NCI-H460 (cell line): ENCODE measurements at regions not wholly inside any gene's neighbourhood (a gene's known extent, or its start where the extent isn't known, plus 50 kb on each side); places are given as distances from the start of the nearest gene placed in this dataset.
"Not testable (repeated sequence)": the region's sequence is repeated elsewhere in the genome, so short reads cannot be mapped to it uniquely, and the experiment has no call there.

Source experiments
- DNase-seq: peaks from one replicate; pipeline ENCODE4 v3.0.0-alpha.2; 2016; ENCODE audit warnings: low read depth; ENCODE audit errors: extremely low read depth

DNA sequence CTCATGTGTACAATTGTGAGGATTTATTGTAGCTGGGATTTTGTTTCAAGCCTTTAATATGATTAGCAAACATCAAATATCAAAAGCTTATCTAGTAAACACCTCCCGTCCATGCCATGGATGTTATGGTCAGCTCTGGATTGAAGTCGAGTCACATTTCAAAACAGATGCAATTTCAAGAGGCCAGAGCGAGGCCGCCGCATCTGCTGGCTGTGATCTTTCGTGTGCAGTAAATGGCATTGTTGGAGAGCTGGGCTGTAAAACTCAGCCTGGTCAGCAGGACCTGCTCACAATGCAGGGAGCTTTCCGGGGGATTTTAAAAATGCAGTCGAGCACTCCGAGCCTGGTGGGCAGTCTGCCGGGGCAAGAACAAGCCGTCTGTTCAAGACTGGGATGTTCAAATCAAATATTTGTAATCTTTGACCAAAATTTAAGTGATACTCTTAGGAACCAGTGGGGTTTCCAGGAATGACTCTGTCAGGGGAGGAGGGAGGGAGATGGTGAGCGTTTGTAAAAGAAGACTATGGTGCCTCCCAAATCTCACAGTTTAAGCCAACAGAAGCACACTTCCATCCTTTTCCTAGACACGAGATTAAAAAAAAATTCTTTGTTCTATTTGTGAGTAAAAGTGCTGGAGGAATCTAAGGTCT lies 97.6 kb downstream of the MYCN start:
- no peak for DNase-seq

DNA sequence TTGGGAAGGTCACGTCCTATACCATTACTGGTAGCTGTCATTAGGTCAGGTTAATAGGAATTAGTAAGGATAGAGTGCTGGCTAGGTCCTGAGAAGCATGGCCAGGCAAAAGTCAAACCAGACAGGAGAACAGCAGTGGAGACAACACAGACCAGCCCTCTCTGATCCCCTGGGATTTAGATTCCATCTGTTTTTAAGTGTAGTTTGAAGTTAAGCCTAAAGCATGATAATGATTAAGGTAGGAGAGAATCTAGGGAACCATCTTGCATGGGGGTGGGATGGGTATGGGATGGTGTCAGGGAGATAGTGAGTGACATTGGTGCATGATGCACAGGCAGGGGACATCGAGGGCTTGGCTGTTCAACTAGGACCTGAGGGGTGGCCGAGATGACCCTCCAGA lies 96.6 kb downstream of the MYCN start:
- DNase-seq: no peak

DNA sequence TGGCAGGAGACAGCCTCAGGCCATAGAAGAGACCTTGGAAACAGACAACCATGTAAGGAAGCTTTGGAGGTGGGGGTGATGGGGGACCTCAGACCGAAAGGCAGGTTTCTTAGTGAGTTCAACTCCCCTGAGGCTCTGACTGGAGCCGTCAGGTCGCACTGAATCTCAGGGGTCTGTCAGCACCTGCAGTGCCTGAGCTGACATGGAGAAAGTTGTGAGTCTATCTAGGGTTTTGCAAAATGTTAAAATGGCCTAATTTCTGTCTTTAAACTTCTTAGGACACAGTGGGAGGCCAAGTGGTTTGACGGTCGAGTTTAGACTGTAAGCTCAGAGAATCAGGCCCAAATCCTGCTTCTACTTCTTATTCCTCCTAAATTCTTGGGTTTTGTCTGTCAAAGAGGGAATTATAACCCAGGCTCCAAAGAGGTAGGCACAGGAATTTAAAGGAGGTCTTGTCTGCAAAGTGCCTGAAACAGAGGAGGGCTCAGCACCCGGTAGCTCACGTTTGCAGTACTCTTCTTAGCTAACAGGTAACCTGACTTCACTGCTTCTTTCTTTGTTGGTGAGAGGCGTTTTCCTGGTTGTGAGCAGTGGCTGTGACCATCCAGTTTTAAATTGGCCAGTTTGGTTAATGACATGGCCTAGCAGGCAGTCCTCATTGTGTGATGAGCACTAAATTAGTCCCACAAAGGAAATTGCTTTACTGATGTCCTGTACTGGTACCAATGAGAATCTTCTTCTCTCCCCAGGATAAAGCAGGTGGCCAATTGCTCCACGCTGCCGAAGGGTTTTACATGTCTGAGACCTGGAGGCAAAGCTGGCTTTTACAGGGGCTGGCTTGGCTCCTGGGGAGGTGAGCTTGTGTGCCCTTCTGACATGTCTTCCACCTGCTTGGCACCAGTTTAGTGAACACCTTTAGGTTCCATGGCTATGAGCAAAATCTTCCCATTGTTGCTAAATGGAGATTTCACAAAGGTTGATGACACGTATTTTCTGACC lies 95.7 kb downstream of the MYCN start:
- DNase-seq: no peak

DNA sequence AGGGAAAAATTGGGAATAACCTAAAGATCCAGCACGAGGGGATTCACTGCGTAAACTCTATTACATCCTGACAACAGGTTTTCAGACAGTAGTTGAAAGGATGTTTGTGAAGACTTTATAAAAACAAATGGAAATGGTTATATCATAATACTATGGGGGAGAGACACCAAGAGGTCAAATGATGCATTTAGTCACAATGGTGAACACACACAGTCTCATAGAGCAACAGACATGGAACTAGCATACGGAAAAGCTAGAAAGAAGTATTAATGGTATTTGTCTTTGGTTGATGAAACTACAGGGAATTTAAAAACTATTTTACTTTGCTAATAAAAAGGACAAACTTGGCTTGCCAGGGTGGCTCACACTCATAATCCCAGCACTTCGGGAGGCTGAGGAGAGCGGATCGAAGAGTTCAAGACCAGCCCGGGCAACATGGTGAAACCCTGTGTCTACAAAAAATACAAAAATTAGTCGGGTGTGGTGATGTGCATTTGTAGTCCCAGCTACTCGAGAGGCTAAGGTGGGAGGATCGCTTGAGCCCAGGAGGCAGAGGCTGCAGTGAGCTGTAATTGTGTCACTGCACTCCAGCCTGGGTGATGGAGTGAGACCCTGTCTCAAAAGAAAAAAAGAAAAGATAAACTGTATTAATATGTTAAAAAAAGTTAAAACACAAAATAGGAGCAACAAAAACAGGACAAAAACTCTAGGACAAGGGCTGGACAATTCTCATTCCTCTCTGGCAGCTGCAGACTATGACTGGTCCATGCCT lies 94.8 kb downstream of the MYCN start:
- DNase-seq: no peak

DNA sequence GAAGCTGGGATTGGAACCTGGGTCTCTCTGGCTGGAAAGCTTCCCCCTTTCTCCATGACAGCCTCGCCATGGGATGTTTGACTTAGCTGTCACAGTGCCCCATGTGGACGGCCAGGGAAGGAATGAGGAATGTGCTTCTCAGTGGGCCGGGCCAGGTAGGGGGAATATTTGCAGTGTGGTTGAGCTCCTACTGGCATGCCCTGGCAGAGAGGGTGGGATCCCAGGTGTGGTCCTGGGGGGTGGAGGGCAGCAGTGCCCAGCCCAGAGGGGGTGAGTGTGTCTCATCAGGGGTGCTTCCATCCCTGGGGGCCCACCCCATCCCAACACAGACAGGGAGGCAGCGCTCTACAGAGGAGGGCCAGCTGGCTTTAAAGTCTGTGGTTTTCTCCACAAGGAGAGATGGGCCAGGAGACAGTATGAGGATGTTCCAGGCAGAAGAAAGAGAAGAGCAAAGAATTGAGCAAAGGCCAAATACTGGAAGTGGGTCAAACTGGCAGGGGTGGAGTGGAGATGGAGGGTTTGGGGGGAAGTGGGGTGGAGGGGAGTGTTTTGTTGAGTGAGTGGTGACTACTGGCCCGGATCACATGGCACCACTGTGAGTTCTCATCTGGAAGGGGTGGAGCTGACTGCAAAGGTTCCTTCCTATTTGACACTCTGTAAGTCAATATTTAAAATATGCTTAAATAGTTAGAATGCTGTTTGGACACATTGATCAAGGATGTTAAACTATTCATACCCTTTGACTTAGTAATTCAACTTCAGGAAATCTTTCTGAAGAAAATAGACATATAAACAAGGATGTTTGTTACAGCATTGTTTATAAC lies 94.0 kb downstream of the MYCN start:
- DNase-seq: no peak

DNA sequence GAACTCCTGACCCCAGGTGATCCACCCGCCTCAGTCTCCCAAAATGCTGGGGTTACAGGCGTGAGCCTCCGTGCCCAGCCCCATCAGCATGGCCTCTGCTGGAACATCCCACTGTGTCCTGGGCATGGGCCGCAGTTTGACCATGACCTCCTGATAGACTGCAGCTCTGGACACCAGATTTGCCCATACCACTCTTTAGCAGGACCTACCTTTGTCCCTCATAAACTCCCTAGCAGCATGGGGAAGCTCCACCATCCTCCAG lies 92.6 kb downstream of the MYCN start:
- DNase-seq: no peak

DNA sequence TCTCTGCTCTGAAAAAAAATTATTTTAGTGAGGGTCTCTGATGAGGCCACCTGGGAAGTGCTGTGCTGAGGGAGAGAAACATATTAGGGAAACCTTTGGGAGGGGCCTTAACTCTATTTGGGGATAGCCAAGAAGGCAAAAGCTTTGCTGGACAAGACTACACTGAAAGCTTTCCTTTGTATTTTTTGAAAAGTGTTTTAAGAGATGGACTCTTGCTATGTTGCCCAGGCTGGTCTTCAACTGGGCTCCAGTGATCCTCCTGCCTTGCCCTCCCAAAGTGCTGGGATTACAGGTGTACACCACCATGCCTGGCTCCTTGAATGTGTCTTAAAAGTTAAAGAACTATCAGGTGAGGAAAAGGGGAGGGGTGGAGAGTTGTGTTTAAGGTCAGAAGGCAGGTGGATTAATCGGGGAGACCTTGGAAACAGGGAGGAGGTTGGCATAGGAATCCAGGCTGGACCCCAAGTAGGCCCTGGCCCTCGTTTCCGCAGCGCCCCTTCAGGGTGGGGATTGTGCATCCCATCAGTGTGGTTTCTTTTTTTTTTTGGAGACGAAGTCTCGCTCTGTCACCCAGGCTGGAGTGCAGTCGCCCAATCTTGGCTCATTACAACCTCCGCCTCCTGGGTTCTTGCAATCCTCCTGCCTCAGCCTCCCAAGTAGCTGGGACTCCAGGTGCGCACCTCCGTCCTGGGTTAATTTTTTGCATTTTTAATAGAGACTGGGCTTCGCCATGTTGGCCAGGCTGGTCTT lies 92.1 kb downstream of the MYCN start:
- no peak for DNase-seq

DNA sequence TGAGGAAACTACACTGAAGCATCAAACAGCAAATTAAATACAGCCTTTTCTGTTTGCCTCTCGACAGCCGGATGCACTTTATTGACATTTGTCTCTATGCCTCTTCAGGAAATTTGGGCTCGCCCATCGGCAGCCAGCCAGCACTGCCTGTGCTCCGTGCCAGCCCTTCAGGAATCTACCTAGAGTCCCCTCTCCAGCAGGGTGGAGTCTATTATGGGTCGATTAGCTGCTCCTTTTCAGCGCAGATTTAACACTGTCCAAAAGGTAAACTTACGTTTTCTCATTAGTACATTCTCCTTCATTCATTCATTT lies 91.5 kb downstream of the MYCN start:
- no peak for DNase-seq

DNA sequence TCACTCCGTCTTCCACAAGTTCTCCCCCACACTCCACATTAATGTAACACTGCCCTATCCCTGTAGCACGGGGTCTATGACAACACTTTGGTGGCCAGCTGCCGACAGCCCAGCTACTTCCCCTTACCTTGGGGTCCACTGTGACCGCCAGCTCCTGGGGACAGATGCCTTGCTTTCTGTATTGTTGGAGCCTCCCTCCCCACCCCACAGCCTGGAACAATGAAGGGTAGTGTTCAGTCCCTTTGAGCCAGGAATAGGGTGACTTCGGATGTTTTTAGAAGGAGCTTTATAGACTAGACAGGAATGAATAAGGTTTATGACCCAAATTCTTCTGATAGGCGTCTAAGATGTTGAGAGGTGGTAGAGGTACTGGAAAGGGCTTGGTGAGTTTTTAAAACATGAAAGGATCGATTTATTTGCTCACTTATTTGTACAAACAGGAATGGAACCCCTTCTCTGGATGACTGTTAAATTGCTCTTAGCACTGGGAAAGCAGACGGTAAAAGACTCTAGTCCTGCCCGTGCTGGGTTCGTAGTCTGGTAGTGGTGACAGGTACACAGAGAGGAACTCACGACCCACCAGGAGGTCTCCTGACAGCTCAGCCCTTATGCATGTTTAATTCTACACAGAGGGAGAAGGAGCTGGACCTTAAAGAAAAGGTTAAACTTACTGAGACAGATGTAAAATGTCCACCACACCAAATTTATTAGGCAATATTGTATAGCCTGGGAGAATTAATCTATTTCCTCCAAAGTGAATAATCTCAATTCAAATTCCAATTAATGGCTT lies 90.9 kb downstream of the MYCN start:
- DNase-seq: no peak

DNA sequence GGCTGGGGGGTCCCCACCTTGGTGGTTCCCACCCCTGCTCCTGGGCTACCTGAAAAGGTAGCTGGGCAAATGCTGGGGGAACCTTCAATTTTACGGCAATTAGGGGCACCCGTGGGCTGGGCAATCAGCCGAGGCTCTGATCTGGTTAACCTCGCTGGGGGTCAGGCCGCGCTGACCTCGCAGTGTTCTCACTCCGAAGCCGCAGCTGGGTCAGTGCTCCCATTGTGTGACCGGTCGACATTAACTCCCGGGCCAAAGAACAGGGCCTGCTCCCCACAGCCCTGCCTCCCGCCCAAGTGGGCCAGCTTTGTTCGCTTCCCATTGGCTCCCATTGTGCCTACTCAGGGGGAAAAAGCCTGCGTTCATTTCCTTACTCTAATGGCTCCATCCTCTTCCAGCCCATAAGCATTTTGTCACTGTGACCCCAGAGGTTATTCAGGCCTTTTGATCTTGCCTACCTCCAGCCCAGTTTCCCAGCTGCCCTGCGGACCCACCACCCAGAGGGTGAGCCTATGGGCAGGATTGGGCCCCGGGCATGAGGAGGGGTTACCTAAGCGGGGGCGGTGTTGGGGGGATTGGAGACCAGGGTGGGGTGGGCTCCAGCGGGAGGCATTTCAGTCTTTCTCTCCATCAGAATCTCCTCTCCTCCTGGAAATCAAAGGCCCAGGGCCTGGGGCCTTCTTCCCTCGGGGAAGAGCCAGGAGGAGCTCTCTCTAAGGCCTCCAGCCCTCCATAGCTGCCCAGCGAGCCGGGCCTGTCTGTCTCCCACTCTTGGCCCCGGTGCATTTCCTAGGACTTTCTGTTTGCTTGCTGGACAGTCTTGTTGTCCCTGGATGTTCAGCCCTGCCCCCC lies 90.1 kb downstream of the MYCN start:
- DNase-seq: no peak

DNA sequence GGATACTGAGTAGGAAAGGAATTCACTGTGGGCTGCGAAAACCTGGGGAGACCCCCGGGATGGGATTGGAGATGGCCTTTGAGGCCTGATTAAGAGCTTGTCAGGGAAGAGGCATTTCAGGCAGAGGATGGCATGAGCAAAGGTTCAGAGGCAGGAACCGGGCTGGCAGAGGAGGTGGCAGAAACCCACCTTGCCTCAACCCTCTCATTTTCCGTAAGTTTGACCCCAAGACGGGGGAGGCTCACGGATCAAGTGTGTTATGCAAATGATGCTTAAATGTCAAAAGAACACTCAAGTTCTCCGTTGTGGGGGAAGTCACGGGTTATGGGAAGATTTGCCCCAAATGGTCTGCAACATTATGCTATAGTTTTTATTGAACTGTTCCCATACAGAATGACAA lies 88.3 kb downstream of the MYCN start:
- no peak for DNase-seq

DNA sequence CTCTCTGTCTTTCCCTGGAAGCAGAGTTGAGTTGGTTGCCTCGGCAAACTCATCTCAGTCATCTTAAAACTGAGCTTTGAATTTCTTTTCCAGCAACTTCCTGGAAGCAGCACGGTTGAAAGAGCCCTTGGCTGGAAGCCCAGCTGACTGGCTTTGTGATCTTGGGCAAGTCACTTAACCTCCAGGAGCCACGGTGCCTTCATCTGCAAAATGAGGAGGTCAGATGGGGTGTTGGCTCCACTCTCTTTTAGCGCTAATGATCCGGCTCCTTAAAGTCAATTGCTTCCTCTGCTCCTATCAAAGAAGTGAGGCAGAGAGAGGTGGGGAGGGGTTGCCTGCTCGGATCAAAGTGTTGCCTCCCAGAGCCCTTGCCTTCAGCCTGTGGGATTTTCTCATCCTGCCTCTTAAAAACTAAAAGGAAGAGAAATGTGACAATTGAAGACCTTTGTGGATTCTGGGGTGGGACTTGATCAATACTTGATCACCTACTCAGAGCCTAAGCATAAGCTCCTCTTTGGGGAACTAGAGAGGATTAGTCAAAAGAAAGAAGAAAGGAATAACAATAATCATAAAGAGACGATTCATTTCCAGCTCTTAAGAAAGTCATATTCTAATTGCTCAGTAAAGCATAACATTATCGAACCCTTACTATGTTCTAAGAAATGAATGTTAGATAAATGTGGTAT lies 86.6 kb downstream of the MYCN start:
- DNase-seq: no peak

DNA sequence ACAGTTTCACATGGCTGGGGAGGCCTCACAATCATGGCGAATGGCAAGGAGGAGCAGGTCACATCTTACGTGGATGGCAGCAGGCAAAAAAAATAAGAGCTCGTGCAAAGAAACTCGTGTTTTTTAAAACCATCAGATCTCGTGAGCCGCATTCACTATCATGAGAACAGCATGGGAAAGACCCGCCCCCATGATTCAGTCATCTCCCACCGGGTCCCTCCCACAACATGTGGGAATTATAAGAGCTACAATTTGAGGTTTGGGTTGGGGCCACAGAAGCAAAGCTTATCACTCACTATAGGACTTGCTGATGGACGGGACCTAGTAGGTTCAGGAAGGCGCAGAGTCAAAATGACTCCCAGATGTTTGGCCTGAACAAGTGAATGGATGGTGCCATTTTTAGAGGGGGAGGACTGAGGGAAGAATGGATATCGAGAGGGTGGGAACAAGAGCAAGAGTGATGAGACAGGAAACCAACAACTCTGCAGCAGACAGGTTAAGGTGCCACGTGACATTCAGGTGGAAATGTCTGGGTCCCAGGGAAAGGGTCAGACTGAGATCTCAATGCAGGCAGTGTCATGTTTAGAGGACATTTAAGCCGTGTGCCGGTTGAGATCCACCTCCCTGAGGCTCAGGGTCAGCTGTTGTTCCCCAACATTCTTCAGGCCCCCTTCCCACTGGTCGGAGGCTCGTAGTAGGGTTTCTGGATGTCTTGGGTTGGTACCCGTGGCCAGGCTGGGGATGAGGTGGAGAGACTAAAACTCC lies 85.7 kb downstream of the MYCN start:
- DNase-seq: no peak

DNA sequence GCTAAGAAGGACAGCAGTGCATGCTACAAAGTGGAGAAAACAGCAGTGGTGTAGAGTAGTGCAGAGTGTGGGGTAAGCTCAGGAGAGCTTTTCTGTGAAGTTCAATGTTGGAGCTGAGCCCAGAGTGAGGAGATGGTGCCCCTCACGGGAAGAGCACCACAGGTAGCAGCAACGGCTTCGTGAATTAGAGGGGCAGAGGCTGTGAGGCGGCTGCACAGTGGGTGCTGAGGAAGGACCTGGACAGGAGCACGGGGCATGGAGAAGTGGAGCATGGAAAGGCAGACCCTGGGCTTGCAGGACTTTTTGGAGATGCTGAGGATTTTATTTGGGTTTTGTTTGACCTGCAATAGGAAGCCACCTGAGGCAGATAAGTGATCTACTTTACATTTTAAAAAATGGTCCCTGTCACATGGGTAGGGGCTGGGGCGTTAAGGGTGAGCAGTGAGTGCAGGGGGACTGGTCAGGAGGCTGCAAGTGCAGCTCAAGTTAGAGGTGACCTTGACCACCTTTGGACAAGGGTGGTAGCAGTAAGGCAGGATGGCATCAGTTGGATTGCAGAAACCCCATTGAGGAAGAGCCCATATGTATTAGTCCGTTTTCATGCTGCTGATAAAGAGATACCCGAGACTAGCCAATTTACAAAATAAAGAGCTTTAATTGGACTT lies 85.0 kb downstream of the MYCN start:
- DNase-seq: no peak

DNA sequence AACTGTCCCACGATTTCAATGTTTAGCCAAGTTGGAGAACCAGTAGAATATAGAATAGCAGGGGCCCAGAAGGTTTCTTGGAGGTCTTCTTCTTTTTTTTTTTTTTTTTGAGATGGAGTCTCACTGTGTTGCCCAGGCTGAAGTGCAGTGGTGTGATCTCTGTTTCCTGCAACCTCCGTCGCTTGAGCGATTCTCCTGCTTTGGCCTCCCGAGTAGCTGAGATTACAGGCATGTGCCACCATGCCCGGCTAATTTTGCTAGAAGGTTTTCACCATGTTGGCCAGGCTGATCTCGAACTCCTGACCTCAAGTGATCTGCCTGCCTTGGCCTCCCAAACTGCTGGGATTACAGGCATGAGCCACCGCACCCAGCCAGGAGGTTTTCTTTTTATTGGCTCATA lies 84.3 kb downstream of the MYCN start:
- not testable (repeated sequence) for DNase-seq

DNA sequence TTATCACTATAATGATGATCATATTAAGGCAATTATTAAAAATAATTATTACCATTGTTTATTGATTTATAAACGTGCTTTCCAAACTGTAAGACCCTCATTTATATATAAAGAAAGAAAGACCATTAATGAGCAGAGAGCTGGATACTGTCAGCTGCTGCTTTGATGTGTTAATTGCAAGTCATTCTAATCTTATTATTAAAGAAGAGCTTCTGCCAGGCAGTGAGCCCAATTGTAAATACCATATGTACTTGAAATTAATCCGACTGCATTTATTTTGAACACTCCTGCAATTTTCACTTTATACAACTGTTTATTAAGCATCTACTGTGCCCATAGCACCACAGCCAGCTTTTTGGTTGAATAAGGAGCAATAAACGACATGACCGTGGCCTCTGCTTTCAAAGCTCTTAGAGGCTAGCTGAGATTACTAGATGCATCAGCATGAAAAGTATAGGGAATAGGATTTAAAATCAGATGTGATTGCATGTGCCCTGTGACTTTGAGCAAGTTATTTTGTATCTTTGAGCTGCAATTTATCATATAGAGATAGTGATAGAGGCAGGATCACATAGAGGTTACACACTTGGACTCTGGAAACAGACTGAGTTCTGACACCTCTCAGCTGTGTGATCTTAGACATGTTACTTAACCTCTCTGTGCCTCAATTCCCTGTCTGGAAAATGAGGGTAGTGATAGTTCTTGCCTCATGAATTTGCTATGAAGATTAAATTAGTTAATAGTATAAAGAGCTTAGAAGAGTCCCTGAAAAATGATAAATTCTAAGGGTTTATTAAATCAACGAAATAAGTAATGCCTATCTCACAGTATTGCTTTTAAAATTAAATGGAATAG lies 83.4 kb downstream of the MYCN start:
- no peak for DNase-seq
